GM12878 (cell line): ENCODE measurements at regions not wholly inside any gene's neighbourhood (a gene's known extent, or its start where the extent isn't known, plus 50 kb on each side); places are given as distances from the start of the nearest gene placed in this dataset.

Experiments
- ATAC-seq: fragments of 200-7000 bp; cut with Tn5 transposase; 3 replicates; pipeline ENCODE4 v1.9.1; 2020; ENCODE audit warnings: mild to moderate bottlenecking, moderate library complexity
- BruUV-seq: library from RNA; stranded (reverse); fragments of 400-500 nt; replicated peaks from 2 replicates; lab custom pipeline; 2021; lab: Mats Ljungman, UMichigan
- CTCF ChIA-PET: fragments of 300-600 bp; sonication (Branson Sonifier 250); formaldehyde crosslinking; extraction: SDS; loops from one replicate; lab custom pipeline; 2021; ENCODE audit warnings: inconsistent platforms; lab: Yijun Ruan, JAX
- POLR2A ChIA-PET: fragments of 350-600 bp; formaldehyde crosslinking; extraction: SDS; loops from one replicate; lab custom pipeline; 2021; ENCODE audit warnings: inconsistent platforms; lab: Charles Lee
- RAD21 ChIA-PET: fragments of 300-600 bp; sonication (Branson Sonifier 250); formaldehyde crosslinking; loops from one replicate; lab custom pipeline; 2023; ENCODE audit warnings: antibody characterized with exemption; ENCODE audit not compliant: unreplicated experiment; lab: Charles Lee
- SMC1A ChIA-PET: fragments of 300-600 bp; sonication (Branson Sonifier 250); formaldehyde crosslinking; loops from one replicate; lab custom pipeline; 2023; ENCODE audit not compliant: unreplicated experiment, uncharacterized antibody; lab: Charles Lee
- DNase-seq: peaks from one replicate; pipeline ENCODE4 v3.0.0-alpha.2; 2011; ENCODE audit warnings: low read depth, low spot score
- FAIRE-seq: peaks from 3 replicates; lab custom pipeline; 2011; peaks lifted over from hg19 to GRCh38; lab: Jason Lieb, UNC
- H2AFZ ChIP-seq: 2 replicates; pipeline ENCODE4 v1.6.0; 2011; ENCODE audit warnings: low read depth, low read length, control low read depth; ENCODE audit not compliant: control insufficient read depth
- H3K27ac ChIP-seq: 2 replicates; pipeline ENCODE4 v1.5.1; 2011; ENCODE audit warnings: control low read depth; ENCODE audit not compliant: control insufficient read depth, insufficient read depth
- H3K27me3 ChIP-seq, 2 experiments: replicated peaks in 1 of 2; 2 replicates each; pipeline versions ENCODE4 v1.6.0 to v1.6.1; 2011; ENCODE audit warnings: low read length in 1 of 2; ENCODE audit not compliant: control insufficient read depth in 2 of 2, insufficient read depth in 2 of 2
- H3K36me3 ChIP-seq, 2 experiments: 2 replicates each; pipeline ENCODE4 v1.5.1; 2011; ENCODE audit warnings: low read length in 1 of 2; ENCODE audit not compliant: control insufficient read depth in 2 of 2, insufficient read depth in 2 of 2
- H3K4me1 ChIP-seq: 2 replicates; pipeline ENCODE4 v1.6.1; 2011; ENCODE audit warnings: mild to moderate bottlenecking, low read length, moderate library complexity, mixed read lengths; ENCODE audit not compliant: control insufficient read depth, insufficient read depth
- H3K4me2 ChIP-seq: 2 replicates; pipeline ENCODE4 v1.6.0; 2011; ENCODE audit warnings: control low read depth; ENCODE audit not compliant: control insufficient read depth, insufficient read depth
- H3K4me3 ChIP-seq: fragments of 200-600 bp; sonication (generic); 2 replicates; pipeline ENCODE4 v1.5.1; 2016
- H3K79me2 ChIP-seq: 2 replicates; pipeline ENCODE4 v1.6.0; 2011; ENCODE audit warnings: low read length; ENCODE audit not compliant: control insufficient read depth, insufficient read depth
- H3K9ac ChIP-seq: 2 replicates; pipeline ENCODE4 v1.8.0; 2011; ENCODE audit warnings: low read length, control low read depth, mixed read lengths; ENCODE audit not compliant: control insufficient read depth, insufficient read depth
- H3K9me3 ChIP-seq: replicated peaks from 3 replicates; pipeline ENCODE4 v1.5.1; 2011; ENCODE audit warnings: mild to moderate bottlenecking, low read length; ENCODE audit not compliant: control insufficient read depth, insufficient read depth
- H4K20me1 ChIP-seq: 2 replicates; pipeline ENCODE4 v1.6.0; 2011; ENCODE audit not compliant: control insufficient read depth, insufficient read depth
- E2F4 ChIP-seq: IDR thresholded peaks from 2 replicates; pipeline ENCODE4 v1.6.1; 2012; ENCODE audit warnings: low read depth, low read length, improper control_type of control experiment
- FOS ChIP-seq: IDR thresholded peaks from 3 replicates; pipeline ENCODE4 v1.6.1; 2011; ENCODE audit warnings: borderline replicate concordance; ENCODE audit not compliant: insufficient read length; ENCODE audit errors: extremely low read depth
- IRF5 ChIP-seq: fragments of 450-650 bp; IDR thresholded peaks from 2 replicates; pipeline ENCODE4 v1.6.1; 2017; ENCODE audit warnings: borderline replicate concordance
- JUND ChIP-seq: IDR thresholded peaks from 2 replicates; pipeline ENCODE4 v1.6.1; 2012; ENCODE audit warnings: low read depth, mild to moderate bottlenecking, low read length, improper control_type of control experiment, moderate library complexity
- MLLT1 ChIP-seq: fragments of 450-650 bp; IDR thresholded peaks from 2 replicates; pipeline ENCODE4 v1.6.1; 2016; ENCODE audit warnings: mild to moderate bottlenecking
- SMAD1 ChIP-seq: fragments of 450-650 bp; IDR thresholded peaks from 2 replicates; pipeline ENCODE4 v1.6.1; 2018; ENCODE audit warnings: mild to moderate bottlenecking, low read depth; ENCODE audit not compliant: partially characterized antibody
- SP1 ChIP-seq: IDR thresholded peaks from one replicate; pipeline ENCODE4 v1.6.1; 2011; ENCODE audit warnings: low read depth, low read length
- USF2 ChIP-seq: IDR thresholded peaks from 2 replicates; pipeline ENCODE4 v1.6.1; 2011; ENCODE audit warnings: low read depth, low read length, improper control_type of control experiment, borderline replicate concordance
- ZNF274 ChIP-seq: IDR thresholded peaks from one replicate; pipeline ENCODE4 v1.8.0; 2011; ENCODE audit not compliant: insufficient read length, insufficient read depth
- WGBS: methylation state at CpG from one replicate; pipeline ENCODE4 v1.1.6; 2016; ENCODE audit warnings: low lambda C conversion rate; ENCODE audit not compliant: insufficient replicate concordance, insufficient coverage; ENCODE audit errors: missing lambda C conversion rate; 5-methylcytosine and 5-hydroxymethylcytosine counted together
- in situ Hi-C: fragments of 300-500 bp; cut with MboI; formaldehyde crosslinking; loops from 9 replicates; pipeline ENCODE4 v1.14.3; 2018; ENCODE audit warnings: mixed read lengths
- intact Hi-C: fragments of 100-400 bp; cut with micrococcal nuclease; formaldehyde crosslinking; loops from one replicate; pipeline ENCODE4 v1.14.2; 2022; ENCODE audit not compliant: unreplicated experiment
- TF ChIP-seq, protein P1 (sequence below): fragments of 450-650 bp; formaldehyde crosslinking; IDR thresholded peaks from 2 replicates; pipeline ENCODE4 v1.4.0; 2022; ENCODE audit warnings: mild to moderate bottlenecking, moderate library complexity
- TF ChIP-seq, protein P2 (sequence below): fragments of 450-650 bp; IDR thresholded peaks from 2 replicates; pipeline ENCODE4 v1.6.1; 2014; ENCODE audit warnings: mild to moderate bottlenecking

- ChIA-PET RAD21 (no interaction called here), SMC1A (no interaction called here), POLR2A (no interaction called here), CTCF (no interaction called here)
- H3K9ac ChIP-seq = no peak overlapping the region
- H3K4me2 ChIP-seq = no peak overlapping the region
- DNase-seq (no peak), FAIRE-seq (no peak), ATAC-seq (no peak)
- H3K79me2 ChIP-seq = no peaks in the 10 kb centered on the region
- 0% methylated on average over 6 of the region's 6 CpGs for WGBS
- no peaks in the 10 kb centered on the region for H4K20me1 ChIP-seq
- no peak overlapping the region for H2AFZ ChIP-seq
- H3K4me3 ChIP-seq = no peak overlapping the region
- H3K27ac ChIP-seq = no peak overlapping the region
- no TSS peak for BruUV-seq
- no peaks in the 10 kb centered on the region for H3K9me3 ChIP-seq
- in situ Hi-C loops (no loop called here), intact Hi-C loops (no loop called here)
- no peaks in the 10 kb centered on the region; a peak in 1 of 4 replicates for H3K27me3 ChIP-seq
- H3K4me1 ChIP-seq = no peaks in the 10 kb centered on the region
- H3K36me3 ChIP-seq = no peaks in the 10 kb centered on the region
- TF ChIP-seq SP1 (no peak), SMAD1 (no peak), IRF5 (no peak), ZNF274 (no peak), MLLT1 (no peak), JUND (no peak), FOS (no peak), E2F4 (no peak), USF2 (no peak)
- TF ChIP-seq, protein P1, sequence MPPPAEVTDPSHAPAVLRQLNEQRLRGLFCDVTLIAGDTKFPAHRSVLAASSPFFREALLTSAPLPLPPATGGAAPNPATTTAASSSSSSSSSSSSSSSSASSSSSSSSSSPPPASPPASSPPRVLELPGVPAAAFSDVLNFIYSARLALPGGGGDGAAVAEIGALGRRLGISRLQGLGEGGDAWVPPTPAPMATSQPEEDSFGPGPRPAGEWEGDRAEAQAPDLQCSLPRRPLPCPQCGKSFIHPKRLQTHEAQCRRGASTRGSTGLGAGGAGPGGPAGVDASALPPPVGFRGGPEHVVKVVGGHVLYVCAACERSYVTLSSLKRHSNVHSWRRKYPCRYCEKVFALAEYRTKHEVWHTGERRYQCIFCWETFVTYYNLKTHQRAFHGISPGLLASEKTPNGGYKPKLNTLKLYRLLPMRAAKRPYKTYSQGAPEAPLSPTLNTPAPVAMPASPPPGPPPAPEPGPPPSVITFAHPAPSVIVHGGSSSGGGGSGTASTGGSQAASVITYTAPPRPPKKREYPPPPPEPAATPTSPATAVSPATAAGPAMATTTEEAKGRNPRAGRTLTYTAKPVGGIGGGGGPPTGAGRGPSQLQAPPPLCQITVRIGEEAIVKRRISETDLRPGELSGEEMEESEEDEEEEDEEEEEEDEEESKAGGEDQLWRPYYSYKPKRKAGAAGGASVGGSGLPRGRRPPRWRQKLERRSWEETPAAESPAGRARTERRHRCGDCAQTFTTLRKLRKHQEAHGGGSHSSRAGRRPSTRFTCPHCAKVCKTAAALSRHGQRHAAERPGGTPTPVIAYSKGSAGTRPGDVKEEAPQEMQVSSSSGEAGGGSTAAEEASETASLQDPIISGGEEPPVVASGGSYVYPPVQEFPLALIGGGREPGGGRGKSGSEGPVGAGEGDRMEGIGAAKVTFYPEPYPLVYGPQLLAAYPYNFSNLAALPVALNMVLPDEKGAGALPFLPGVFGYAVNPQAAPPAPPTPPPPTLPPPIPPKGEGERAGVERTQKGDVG (CRISPR knock-in tag) = no peak
- TF ChIP-seq, protein P2, sequence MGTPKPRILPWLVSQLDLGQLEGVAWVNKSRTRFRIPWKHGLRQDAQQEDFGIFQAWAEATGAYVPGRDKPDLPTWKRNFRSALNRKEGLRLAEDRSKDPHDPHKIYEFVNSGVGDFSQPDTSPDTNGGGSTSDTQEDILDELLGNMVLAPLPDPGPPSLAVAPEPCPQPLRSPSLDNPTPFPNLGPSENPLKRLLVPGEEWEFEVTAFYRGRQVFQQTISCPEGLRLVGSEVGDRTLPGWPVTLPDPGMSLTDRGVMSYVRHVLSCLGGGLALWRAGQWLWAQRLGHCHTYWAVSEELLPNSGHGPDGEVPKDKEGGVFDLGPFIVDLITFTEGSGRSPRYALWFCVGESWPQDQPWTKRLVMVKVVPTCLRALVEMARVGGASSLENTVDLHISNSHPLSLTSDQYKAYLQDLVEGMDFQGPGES = no peak
Measured at GRCh38 chr2:128782411-128783192, 463.9 kb upstream of the HS6ST1 start.
